Amniotic stem cell (primary cell): ENCODE measurements at regions not wholly inside any gene's neighbourhood (a gene's known extent, or its start where the extent isn't known, plus 50 kb on each side); places are given as distances from the start of the nearest gene placed in this dataset.

Experiments
- DNase-seq: peaks from one replicate; lab custom pipeline; 2025; lab: John Stamatoyannopoulos, UW

- no peak for DNase-seq
Observed at GRCh38 chr9:630817-631216, 210.7 kb upstream of the DMRT1 start.

GRCh38 chr9:631596-631995 lies 209.9 kb upstream of the DMRT1 start:
- DNase-seq = no peak

GRCh38 chr9:633461-633860 lies 208.0 kb upstream of the DMRT1 start:
- DNase-seq = no peak

GRCh38 chr9:636931-637591 lies 204.4 kb upstream of the DMRT1 start:
- DNase-seq = no peak

- DNase-seq = no peak
Observed at GRCh38 chr9:638152-638551, 203.3 kb upstream of the DMRT1 start.

- DNase-seq = no peak
Observed at GRCh38 chr9:642014-642413, 199.5 kb upstream of the DMRT1 start.

- no peak for DNase-seq
Observed at GRCh38 chr9:643966-644365, 197.5 kb upstream of the DMRT1 start.

GRCh38 chr9:647522-647921 lies 194.0 kb upstream of the DMRT1 start:
- DNase-seq = no peak

- no peak for DNase-seq
Observed at GRCh38 chr9:649128-650074, 192.1 kb upstream of the DMRT1 start.

- DNase-seq = no peak
Observed at GRCh38 chr9:650362-650761, 191.1 kb upstream of the DMRT1 start.

- DNase-seq = no peak
Observed at GRCh38 chr9:651371-651770, 190.1 kb upstream of the DMRT1 start.

GRCh38 chr9:652914-653313 lies 188.6 kb upstream of the DMRT1 start:
- DNase-seq = no peak

GRCh38 chr9:653421-653820 lies 188.1 kb upstream of the DMRT1 start:
- DNase-seq = no peak

- DNase-seq = no peak
Observed at GRCh38 chr9:653856-654387, 187.6 kb upstream of the DMRT1 start.

- no peak for DNase-seq
Observed at GRCh38 chr9:655875-656274, 185.6 kb upstream of the DMRT1 start.

GRCh38 chr9:656926-657568 lies 184.4 kb upstream of the DMRT1 start:
- DNase-seq = no peak

- no peak for DNase-seq
Observed at GRCh38 chr9:659286-659685, 182.2 kb upstream of the DMRT1 start.

GRCh38 chr9:660227-660626 lies 181.3 kb upstream of the DMRT1 start:
- DNase-seq = no peak

GRCh38 chr9:663541-663940 lies 178.0 kb upstream of the DMRT1 start:
- DNase-seq = no peak

GRCh38 chr9:665296-665695 lies 176.2 kb upstream of the DMRT1 start:
- no peak for DNase-seq

- no peak for DNase-seq
Observed at GRCh38 chr9:671997-672396, 169.5 kb upstream of the DMRT1 start.

GRCh38 chr9:672851-673250 lies 168.6 kb upstream of the DMRT1 start:
- no peak for DNase-seq
